Activated T-helper 2 cell treated with anti-CD3 and anti-CD28 coated beads, Interferon-gamma antibody, Interleukin-2, Interleukin-4, amounts not matched to agents 10 μg/mL and 5 μg/mL and 100 μg/mL, durations not matched to agents 14 hours and 24 hours and 36 hours (primary cell): ENCODE measurements at regions not wholly inside any gene's neighbourhood (a gene's known extent, or its start where the extent isn't known, plus 50 kb on each side); places are given as distances from the start of the nearest gene placed in this dataset.
"Not testable (repeated sequence)": the region's sequence is repeated elsewhere in the genome, so short reads cannot be mapped to it uniquely, and the experiment has no call there.

Experiments used
- DNase-seq: peaks from one replicate; pipeline ENCODE4 v3.0.0; 2021; ENCODE audit warnings: low spot score
- H3K27ac Mint-ChIP-seq: one replicate; pipeline ENCODE4 v1.8.0; 2021; ENCODE audit warnings: mixed read lengths
- H3K27me3 Mint-ChIP-seq: one replicate; pipeline ENCODE4 v1.8.0; 2021; ENCODE audit warnings: low read depth, mixed read lengths
- H3K36me3 Mint-ChIP-seq: one replicate; pipeline ENCODE4 v1.8.0; 2021; ENCODE audit warnings: low read depth, mixed read lengths
- H3K4me1 Mint-ChIP-seq: one replicate; pipeline ENCODE4 v1.8.0; 2021; ENCODE audit warnings: low read depth, mixed read lengths
- H3K4me3 Mint-ChIP-seq: one replicate; pipeline ENCODE4 v1.8.0; 2021; ENCODE audit warnings: low read depth, mild to moderate bottlenecking, moderate library complexity, mixed read lengths
- H3K9me3 Mint-ChIP-seq: one replicate; pipeline ENCODE4 v1.8.0; 2021; ENCODE audit warnings: mixed read lengths
- intact Hi-C: fragments of 100-400 bp; cut with micrococcal nuclease; formaldehyde crosslinking; loops from one replicate; pipeline ENCODE4 v1.15.1; 2023

DNA sequence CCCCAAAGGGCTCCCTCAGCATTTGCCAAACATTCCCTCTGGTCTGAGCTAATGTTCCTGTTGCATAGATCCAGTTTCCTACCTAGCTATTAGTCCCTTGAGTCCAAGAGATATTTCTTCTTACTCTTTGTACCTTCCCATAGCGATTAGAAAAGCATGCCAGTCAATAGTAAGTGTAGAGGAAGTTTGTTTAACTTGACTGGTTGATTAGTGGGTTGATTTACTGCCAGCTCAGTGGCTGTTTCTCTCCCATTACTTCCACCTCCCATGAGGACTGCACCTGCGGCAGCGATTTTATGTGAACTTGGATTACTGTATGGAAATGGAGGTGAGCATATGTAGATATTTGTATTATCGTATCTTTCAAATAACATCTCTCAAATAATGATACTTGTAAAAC lies 1748.4 kb upstream of the CELF4 start:
- no peak overlapping the region for H3K4me3 Mint-ChIP-seq
- H3K4me1 Mint-ChIP-seq: no peaks in the 10 kb centered on the region
- no peaks in the 10 kb centered on the region for H3K36me3 Mint-ChIP-seq
- no peaks in the 10 kb centered on the region for H3K27me3 Mint-ChIP-seq
- no peak overlapping the region for H3K27ac Mint-ChIP-seq
- intact Hi-C loops: no loop called here
- no peaks in the 10 kb centered on the region for H3K9me3 Mint-ChIP-seq
- no peak for DNase-seq

DNA sequence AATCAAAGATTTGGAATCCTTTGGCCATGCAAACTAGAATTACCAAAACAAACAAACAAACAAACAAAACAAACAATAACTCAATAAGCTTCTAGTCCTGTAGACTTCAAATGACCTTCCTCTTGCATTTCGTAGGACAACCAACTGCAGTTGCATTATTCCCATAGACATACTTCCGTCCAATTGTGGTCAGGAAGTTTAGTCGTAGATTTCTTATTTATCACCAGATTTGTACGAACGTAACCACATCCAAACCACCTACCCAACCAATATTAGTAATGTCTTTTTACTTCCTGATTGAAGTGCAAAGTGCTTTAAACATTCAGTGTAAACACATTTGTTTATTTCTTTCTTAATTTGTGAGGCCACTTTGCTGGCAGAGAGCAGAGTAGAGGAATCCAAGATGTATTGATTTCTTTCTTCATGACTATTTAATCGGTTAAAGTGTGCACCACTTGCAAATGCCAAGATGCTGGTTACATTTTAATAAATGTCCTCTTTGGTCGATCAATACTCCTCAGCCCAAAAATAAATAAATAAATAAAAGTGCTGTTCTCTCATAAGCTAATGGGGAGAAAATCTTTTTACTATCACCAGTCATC lies 1745.6 kb upstream of the CELF4 start:
- H3K4me3 Mint-ChIP-seq: no peak overlapping the region
- H3K4me1 Mint-ChIP-seq: no peaks in the 10 kb centered on the region
- H3K27me3 Mint-ChIP-seq: no peaks in the 10 kb centered on the region
- DNase-seq: no peak
- no peak overlapping the region for H3K27ac Mint-ChIP-seq
- intact Hi-C loops: no loop called here
- H3K36me3 Mint-ChIP-seq: no peaks in the 10 kb centered on the region
- H3K9me3 Mint-ChIP-seq: no peaks in the 10 kb centered on the region

DNA sequence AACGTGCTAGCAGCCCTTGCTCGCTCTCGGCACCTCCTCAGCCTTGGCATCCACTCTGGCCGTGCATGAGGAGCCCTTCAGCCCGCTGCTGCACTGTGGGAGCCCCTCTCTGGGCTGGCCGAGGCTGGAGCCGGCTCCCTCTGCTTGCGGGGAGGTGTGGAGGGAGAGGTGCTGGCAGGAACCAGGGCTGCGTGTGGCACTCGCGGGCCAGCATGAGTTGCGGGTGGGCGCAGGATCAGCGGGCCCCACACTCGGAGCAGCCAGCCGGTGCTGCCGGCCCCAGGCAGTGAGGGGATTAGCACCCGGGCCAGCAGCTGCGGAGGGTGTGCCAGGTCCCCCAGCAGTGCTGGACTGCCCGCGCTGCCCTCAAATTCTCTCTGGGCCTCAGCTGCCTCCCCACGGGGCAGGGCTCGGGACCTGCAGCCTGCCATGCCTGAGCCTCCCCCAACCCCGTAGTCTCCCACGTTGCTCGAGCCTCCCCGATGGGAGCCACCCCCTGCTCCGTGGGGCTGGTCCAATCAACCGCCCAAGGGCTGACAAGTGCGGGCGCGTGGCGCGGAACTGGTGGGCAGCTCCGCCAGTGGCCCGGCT lies 1743.4 kb upstream of the CELF4 start:
- H3K9me3 Mint-ChIP-seq, H3K27me3 Mint-ChIP-seq, DNase-seq, H3K4me1 Mint-ChIP-seq, H3K4me3 Mint-ChIP-seq, H3K36me3 Mint-ChIP-seq, H3K27ac Mint-ChIP-seq, intact Hi-C loops: not testable (repeated sequence)

DNA sequence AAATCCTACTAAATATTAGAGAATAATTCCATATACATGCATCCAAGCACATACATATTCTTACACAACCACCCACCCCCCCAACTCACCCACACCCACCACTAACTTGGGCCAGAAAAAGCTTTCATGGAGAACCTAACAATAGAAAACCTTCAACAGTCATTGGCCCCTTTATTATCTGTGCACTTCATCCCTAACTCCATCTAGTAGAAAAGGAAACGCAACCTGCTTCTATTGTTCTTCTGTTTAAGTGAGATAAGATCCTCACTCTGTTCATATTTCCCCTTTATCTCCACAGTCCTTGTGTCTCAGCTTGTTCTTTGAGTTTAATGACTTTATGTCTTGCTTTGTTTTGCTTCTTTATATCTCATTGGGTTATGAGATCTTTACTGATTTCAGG lies 1740.2 kb upstream of the CELF4 start:
- H3K4me3 Mint-ChIP-seq: no peak overlapping the region
- no peaks in the 10 kb centered on the region for H3K9me3 Mint-ChIP-seq
- H3K36me3 Mint-ChIP-seq: no peaks in the 10 kb centered on the region
- no peaks in the 10 kb centered on the region for H3K4me1 Mint-ChIP-seq
- H3K27ac Mint-ChIP-seq: no peak overlapping the region
- no peak for DNase-seq
- intact Hi-C loops: no loop called here
- no peaks in the 10 kb centered on the region for H3K27me3 Mint-ChIP-seq

DNA sequence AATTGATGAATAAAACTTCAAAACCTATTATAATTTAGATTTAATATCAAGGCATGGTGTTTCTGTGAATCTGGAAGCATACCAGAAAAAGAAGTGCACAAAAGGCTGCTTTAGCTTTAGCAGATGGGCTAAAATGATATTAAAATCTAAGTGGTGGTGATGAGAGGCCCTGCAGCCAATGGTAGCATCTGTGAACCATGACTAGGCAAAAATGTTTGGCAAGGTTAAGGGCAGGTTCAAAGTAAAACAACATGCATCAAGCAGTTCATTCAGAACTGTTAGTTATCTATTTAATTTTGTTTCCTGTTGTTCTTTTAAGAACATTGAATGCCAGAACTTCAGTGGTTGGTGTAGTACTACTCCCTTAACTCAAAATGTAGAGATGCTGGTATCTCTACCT lies 1736.9 kb upstream of the CELF4 start:
- Mint-ChIP-seq H3K27ac (no peak overlapping the region), H3K4me1 (no peaks in the 10 kb centered on the region), H3K9me3 (no peaks in the 10 kb centered on the region), H3K36me3 (no peaks in the 10 kb centered on the region), H3K4me3 (no peak overlapping the region), H3K27me3 (no peaks in the 10 kb centered on the region)
- intact Hi-C loops: no loop called here
- no peak for DNase-seq

DNA sequence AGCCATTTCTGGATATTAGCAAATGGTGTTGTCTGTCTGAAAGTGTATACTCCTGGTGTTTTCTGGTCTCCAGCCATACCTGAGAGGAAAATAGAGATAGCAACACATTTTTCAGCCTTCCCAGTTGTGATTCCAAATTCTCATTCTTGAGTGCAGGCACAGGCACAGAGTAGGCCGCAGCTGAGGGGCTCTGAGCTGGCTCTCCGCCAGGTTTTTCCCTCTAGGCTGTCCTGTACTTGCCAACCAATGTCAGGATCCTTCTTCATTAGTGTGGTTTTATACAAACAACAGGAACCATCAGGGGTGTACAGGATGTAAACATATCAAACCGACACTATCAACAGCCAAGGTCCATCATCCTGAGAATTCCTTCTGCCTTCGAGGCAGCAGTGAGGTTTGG lies 1733.6 kb upstream of the CELF4 start:
- no peaks in the 10 kb centered on the region for H3K36me3 Mint-ChIP-seq
- no peaks in the 10 kb centered on the region for H3K4me1 Mint-ChIP-seq
- intact Hi-C loops: no loop called here
- H3K9me3 Mint-ChIP-seq: peaks cover 3% of the 10 kb centered on the region
- H3K27ac Mint-ChIP-seq: no peak overlapping the region
- H3K4me3 Mint-ChIP-seq: no peak overlapping the region
- no peaks in the 10 kb centered on the region for H3K27me3 Mint-ChIP-seq
- no peak for DNase-seq

DNA sequence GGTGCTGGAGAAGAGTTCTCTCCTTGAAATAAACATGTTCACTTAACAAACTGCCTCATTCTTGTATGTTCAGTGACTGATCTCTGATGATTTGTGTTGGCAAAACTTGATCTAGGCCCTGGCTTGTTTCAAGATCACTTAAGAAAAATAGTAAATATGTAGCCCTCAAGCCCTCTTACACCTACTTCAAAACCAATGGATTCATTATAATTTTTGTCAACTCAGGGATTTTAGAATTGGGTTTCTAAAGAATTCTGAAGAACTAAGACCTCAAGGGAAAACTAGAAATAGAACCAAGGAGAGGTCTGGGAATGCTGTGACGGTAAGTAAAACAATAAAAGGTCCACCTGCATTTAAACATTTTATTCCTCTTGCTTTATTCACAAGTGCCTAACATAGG lies 1731.6 kb upstream of the CELF4 start:
- H3K9me3 Mint-ChIP-seq: peaks cover 3% of the 10 kb centered on the region
- no peak for DNase-seq
- H3K27me3 Mint-ChIP-seq: no peaks in the 10 kb centered on the region
- no peaks in the 10 kb centered on the region for H3K4me1 Mint-ChIP-seq
- intact Hi-C loops: no loop called here
- H3K4me3 Mint-ChIP-seq: no peak overlapping the region
- no peaks in the 10 kb centered on the region for H3K36me3 Mint-ChIP-seq
- no peak overlapping the region for H3K27ac Mint-ChIP-seq

DNA sequence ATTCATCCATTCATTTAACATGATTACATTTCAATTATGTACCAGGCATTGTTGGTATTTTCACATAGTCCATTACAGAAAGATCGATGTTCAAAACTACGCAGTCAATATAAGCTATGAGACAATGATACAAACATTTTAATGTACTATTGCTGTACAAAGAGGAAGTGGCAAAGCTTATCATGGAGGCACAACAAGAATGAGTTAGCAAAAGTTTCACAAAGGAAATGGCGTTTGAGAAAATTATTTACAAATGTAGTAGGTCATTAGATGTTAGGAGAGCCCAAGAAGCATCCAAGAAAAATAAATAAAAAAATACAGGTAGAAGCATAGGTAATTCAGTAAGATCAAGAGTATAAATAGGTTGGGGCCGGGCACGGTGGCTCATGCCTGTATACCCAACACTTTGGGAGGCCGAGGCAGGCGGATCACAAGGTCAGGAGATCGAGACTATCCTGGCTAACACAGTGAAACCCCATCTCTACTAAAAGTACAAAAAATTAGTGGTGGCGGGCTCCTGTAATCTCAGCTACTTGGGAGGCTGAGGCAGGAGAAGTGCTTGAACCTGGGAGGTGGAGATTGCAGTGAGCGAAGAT lies 1730.8 kb upstream of the CELF4 start:
- Mint-ChIP-seq H3K4me1 (no peaks in the 10 kb centered on the region), H3K27me3 (no peaks in the 10 kb centered on the region), H3K4me3 (no peak overlapping the region), H3K27ac (no peak overlapping the region), H3K9me3 (peaks cover 3% of the 10 kb centered on the region), H3K36me3 (no peaks in the 10 kb centered on the region)
- DNase-seq: no peak
- intact Hi-C loops: no loop called here

DNA sequence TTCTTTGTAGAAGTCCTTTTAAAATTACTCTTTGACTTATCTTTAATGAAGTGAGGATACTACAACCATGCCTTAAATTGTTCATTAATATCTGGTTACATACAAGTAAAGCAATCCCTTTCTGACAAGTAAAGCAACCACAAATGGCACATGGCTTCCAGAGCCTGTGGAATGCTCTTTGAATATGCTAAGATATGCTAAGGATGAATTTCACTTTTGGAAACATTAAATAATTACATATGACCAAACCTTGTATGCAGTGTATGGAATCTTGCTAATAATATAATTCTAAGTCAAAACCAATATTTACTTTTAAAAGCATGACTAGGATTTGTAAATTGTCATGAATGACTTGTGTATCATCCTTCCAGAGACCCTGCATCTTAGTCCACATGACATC lies 1711.2 kb upstream of the CELF4 start:
- Mint-ChIP-seq H3K4me1 (no peaks in the 10 kb centered on the region), H3K36me3 (no peaks in the 10 kb centered on the region), H3K27ac (no peak overlapping the region), H3K9me3 (peaks cover 4% of the 10 kb centered on the region), H3K4me3 (no peak overlapping the region), H3K27me3 (no peaks in the 10 kb centered on the region)
- no peak for DNase-seq
- intact Hi-C loops: no loop called here

DNA sequence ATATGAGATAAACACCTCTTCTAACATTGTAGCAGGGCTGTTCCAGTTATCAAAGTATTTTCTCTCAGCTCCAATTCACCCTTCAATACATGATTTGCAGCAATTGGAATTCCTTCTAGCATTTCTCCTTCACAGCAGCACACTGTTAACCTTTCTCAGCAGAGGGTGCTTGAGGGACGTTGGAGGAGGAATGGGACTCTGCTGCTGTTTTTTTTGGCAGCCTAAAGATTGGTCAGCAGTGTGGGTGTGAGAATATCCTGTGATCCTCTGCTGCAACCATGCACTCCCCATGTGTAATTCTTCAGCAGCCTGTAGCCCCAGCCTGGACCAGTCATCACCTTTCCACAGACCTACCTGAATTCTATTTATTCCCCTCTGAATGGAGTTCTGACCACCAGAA lies 1708.9 kb upstream of the CELF4 start:
- Mint-ChIP-seq H3K4me1 (no peaks in the 10 kb centered on the region), H3K9me3 (peaks cover 4% of the 10 kb centered on the region), H3K27me3 (no peaks in the 10 kb centered on the region), H3K36me3 (no peaks in the 10 kb centered on the region), H3K27ac (no peak overlapping the region), H3K4me3 (no peak overlapping the region)
- intact Hi-C loops: no loop called here
- DNase-seq: no peak

DNA sequence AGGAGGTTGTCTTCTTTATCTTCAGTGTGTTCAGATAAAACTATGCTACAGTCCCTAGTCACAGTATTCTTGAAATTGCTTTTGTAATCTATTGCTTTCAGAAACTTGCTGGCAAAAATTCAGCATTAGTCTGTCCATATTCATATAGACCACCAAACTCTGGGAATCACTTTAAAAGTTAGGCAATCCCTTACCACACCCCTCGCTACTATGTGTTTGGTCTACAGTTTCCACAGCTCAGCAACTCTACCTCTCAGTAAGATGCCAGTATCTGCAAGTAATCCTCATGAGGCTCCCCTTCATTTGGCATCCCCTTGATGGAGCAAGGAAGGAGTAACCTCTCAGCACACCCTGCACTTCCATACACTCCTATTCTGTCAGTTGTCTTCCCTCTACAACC lies 1706.6 kb upstream of the CELF4 start:
- peaks cover 4% of the 10 kb centered on the region for H3K9me3 Mint-ChIP-seq

DNA sequence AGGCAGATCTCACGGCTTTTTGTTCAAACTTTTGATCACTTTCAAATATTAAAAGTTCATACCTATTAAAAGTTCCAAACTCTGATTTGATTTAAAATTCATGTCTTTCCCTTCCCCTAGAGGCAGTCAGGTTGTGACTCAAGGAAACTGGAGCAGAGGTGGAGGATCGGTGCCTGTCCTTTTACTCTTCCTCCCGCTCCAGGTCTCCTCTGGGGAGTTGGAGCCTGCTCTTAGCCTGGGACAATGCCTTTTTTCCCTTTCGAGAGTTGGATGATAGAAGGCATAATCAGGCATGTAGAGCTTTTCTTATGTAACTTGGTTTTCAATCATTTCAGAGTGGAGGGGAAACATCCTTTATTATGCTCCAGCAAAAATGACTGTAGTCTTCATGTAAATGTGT lies 1706.1 kb upstream of the CELF4 start:
- Mint-ChIP-seq H3K4me1 (no peaks in the 10 kb centered on the region), H3K36me3 (no peaks in the 10 kb centered on the region), H3K27me3 (no peaks in the 10 kb centered on the region), H3K27ac (no peak overlapping the region), H3K9me3 (peaks cover 3% of the 10 kb centered on the region), H3K4me3 (no peak overlapping the region)
- intact Hi-C loops: no loop called here
- DNase-seq: no peak

More for the DNA sequence above, 1706.6 kb upstream of the CELF4 start:
- no peaks in the 10 kb centered on the region for H3K36me3 Mint-ChIP-seq
- no peaks in the 10 kb centered on the region for H3K4me1 Mint-ChIP-seq
- no peaks in the 10 kb centered on the region for H3K27me3 Mint-ChIP-seq
- H3K4me3 Mint-ChIP-seq: no peak overlapping the region
- intact Hi-C loops: no loop called here
- no peak for DNase-seq
- no peak overlapping the region for H3K27ac Mint-ChIP-seq

DNA sequence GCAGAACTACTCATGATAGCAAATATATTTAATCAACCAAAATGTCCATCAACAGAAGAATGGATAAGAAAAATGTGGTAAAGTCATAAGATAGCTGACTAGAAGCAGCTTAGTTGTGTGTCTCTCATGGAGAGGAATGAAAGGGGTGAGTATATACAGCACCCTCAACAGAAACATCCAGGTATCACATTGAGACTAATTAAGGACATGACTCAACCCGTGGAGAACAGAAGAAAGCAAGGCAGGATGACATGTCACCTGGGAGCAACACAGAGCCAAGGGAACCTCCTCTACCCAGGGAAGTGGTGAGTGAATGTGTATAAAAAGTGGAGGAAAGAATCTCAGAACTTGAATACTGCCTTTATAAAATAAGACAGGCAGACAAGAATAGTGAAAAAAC lies 1695.0 kb upstream of the CELF4 start:
- H3K9me3 Mint-ChIP-seq: peaks cover 28% of the 10 kb centered on the region
- no peaks in the 10 kb centered on the region for H3K4me1 Mint-ChIP-seq
- DNase-seq: no peak
- H3K27me3 Mint-ChIP-seq: no peaks in the 10 kb centered on the region
- no peaks in the 10 kb centered on the region for H3K36me3 Mint-ChIP-seq
- H3K4me3 Mint-ChIP-seq: no peak overlapping the region
- intact Hi-C loops: no loop called here
- H3K27ac Mint-ChIP-seq: no peak overlapping the region
